MM.1S (cell line): ENCODE measurements at regions not wholly inside any gene's neighbourhood (a gene's known extent, or its start where the extent isn't known, plus 50 kb on each side); places are given as distances from the start of the nearest gene placed in this dataset.

ENCODE experiments used
- DNase-seq: peaks from one replicate; pipeline ENCODE4 v3.0.0-alpha.2; 2015
- H2AFZ ChIP-seq: fragments of 300-600 bp; sonication (generic); 2 replicates; pipeline ENCODE4 v1.6.0; 2016; ENCODE audit warnings: antibody characterized with exemption, low read length
- H3F3A ChIP-seq: fragments of 300-600 bp; sonication (generic); 2 replicates; pipeline ENCODE4 v1.6.1; 2016; ENCODE audit warnings: mild to moderate bottlenecking, antibody characterized with exemption, low read length, moderate library complexity, mixed read lengths; ENCODE audit not compliant: insufficient read depth
- H3K27ac ChIP-seq: fragments of 300-600 bp; sonication (generic); 2 replicates; pipeline ENCODE4 v1.5.1; 2016; ENCODE audit warnings: mild to moderate bottlenecking, low read length
- H3K27me3 ChIP-seq: fragments of 300-600 bp; sonication (generic); replicated peaks from 2 replicates; pipeline ENCODE4 v1.6.0; 2016; ENCODE audit warnings: low read length; ENCODE audit not compliant: insufficient read depth
- H3K36me3 ChIP-seq: fragments of 300-600 bp; sonication (generic); replicated peaks from 2 replicates; pipeline ENCODE4 v1.6.1; 2016; ENCODE audit warnings: mild to moderate bottlenecking, low read length, mixed read lengths; ENCODE audit not compliant: insufficient read depth
- H3K4me1 ChIP-seq: fragments of 300-600 bp; sonication (generic); 2 replicates; pipeline ENCODE4 v1.6.1; 2016; ENCODE audit warnings: low read length, mixed read lengths
- H3K4me2 ChIP-seq: fragments of 300-600 bp; sonication (generic); 2 replicates; pipeline ENCODE4 v1.6.0; 2016; ENCODE audit warnings: low read depth, low read length
- H3K4me3 ChIP-seq: fragments of 300-600 bp; sonication (generic); 2 replicates; pipeline ENCODE4 v1.5.1; 2016; ENCODE audit warnings: low read length, mixed read lengths
- H3K79me2 ChIP-seq: fragments of 300-600 bp; sonication (generic); 2 replicates; pipeline ENCODE4 v1.6.1; 2016; ENCODE audit warnings: mixed run types, low read length, mixed read lengths
- H3K9ac ChIP-seq: fragments of 300-600 bp; sonication (generic); 2 replicates; pipeline ENCODE4 v1.6.1; 2016; ENCODE audit warnings: low read length, mixed read lengths
- H3K9me2 ChIP-seq: fragments of 300-600 bp; sonication (generic); replicated peaks from 2 replicates; pipeline ENCODE4 v1.6.1; 2016; ENCODE audit warnings: mild to moderate bottlenecking, low read length, mixed read lengths; ENCODE audit not compliant: insufficient read depth
- H3K9me3 ChIP-seq: fragments of 300-600 bp; sonication (generic); replicated peaks from 2 replicates; pipeline ENCODE4 v1.6.1; 2016; ENCODE audit warnings: mild to moderate bottlenecking, low read length, mixed read lengths; ENCODE audit not compliant: insufficient read depth
- H4K20me1 ChIP-seq: fragments of 300-600 bp; sonication (generic); 2 replicates; pipeline ENCODE4 v1.6.1; 2016; ENCODE audit warnings: mild to moderate bottlenecking, low read length, moderate library complexity, mixed read lengths; ENCODE audit not compliant: insufficient read depth
- EZH2 ChIP-seq: fragments of 300-600 bp; sonication (generic); optimal IDR thresholded peaks from 2 replicates; pipeline ENCODE3; 2017; ENCODE audit warnings: low read depth, mild to moderate bottlenecking, antibody characterized with exemption, low read length, mixed read lengths
- EZH2phosphoT487 ChIP-seq: fragments of 300-600 bp; sonication (generic); IDR thresholded peaks from 2 replicates; pipeline ENCODE4 v1.6.1; 2018; ENCODE audit warnings: antibody characterized with exemption, low read length
- TF ChIP-seq, protein P1 (sequence below): fragments of 300-600 bp; sonication (generic); IDR thresholded peaks from 2 replicates; pipeline ENCODE4 v1.5.1; 2016; ENCODE audit warnings: antibody characterized with exemption, low read length, mixed read lengths

DNA sequence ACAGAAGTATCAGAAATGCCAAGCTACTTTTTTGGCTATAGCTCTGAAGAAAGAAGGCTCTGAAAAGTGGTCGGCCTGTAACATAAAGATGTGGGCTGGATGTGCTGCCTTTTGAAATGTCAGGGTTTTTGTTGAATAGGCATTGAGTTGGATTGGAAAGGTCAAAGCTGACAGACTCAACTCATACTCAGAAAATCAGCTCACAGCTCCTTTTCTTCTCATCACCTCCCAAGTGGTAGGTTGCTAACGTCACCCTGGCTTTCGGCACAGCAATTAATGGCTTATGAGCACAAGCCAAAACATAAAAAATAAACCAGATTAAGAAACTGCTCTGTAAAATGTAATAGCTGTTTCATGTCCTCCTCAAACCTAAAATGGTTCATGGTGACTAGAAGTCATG, 68.3 kb downstream of the KCNF1 start:
- Histone ChIP-seq H3K4me1 (no peaks in the 10 kb centered on the region), H3K79me2 (no peaks in the 10 kb centered on the region), H3K9ac (no peak overlapping the region), H3K27ac (no peak overlapping the region), H4K20me1 (no peaks in the 10 kb centered on the region), H3K4me3 (no peak overlapping the region), H3K9me2 (no peaks in the 10 kb centered on the region), H3K4me2 (no peak overlapping the region), H2AFZ (no peak overlapping the region), H3K27me3 (no peaks in the 10 kb centered on the region; the same call in 1 of the 2 replicates), H3F3A (no peaks in the 10 kb centered on the region), H3K36me3 (no peaks in the 10 kb centered on the region), H3K9me3 (no peaks in the 10 kb centered on the region)
- DNase-seq, result no peak
- TF ChIP-seq, protein P1, sequence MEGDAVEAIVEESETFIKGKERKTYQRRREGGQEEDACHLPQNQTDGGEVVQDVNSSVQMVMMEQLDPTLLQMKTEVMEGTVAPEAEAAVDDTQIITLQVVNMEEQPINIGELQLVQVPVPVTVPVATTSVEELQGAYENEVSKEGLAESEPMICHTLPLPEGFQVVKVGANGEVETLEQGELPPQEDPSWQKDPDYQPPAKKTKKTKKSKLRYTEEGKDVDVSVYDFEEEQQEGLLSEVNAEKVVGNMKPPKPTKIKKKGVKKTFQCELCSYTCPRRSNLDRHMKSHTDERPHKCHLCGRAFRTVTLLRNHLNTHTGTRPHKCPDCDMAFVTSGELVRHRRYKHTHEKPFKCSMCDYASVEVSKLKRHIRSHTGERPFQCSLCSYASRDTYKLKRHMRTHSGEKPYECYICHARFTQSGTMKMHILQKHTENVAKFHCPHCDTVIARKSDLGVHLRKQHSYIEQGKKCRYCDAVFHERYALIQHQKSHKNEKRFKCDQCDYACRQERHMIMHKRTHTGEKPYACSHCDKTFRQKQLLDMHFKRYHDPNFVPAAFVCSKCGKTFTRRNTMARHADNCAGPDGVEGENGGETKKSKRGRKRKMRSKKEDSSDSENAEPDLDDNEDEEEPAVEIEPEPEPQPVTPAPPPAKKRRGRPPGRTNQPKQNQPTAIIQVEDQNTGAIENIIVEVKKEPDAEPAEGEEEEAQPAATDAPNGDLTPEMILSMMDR, result no peak
- TF ChIP-seq EZH2, result no peak
- TF ChIP-seq EZH2phosphoT487, result no peak

DNA sequence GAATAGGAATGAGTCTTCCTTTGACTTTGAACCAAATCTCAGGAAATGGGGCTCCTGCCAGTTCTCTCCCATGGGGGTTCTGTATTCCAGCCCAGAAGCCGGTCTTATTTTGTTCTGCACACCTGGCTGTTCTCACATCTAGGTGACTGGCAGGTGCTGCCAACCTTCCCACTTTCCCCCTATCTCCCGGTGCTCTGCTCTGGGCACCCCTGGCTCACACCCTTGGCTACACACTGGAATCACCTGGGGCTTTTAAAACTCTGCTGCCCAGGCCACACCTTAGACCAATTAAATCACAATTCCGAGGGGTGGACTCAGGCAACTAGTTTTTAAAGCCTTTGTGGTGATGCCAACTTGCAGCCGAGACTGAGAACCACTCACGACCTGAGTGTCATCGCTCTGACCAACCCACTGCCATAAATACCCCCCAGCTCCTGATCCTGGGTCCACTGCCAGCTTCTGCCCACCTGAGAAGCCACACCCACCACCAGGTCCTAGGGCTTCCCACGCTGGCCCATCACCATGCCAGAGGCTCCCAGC, 69.2 kb downstream of the KCNF1 start:
- Histone ChIP-seq H3K27me3 (no peaks in the 10 kb centered on the region; the same call in 1 of the 2 replicates), H3K4me1 (no peaks in the 10 kb centered on the region), H3K36me3 (no peaks in the 10 kb centered on the region), H3K4me2 (no peak overlapping the region), H3K9me2 (no peaks in the 10 kb centered on the region), H3K79me2 (no peaks in the 10 kb centered on the region), H3F3A (no peaks in the 10 kb centered on the region), H3K9ac (no peak overlapping the region), H2AFZ (no peak overlapping the region), H3K27ac (no peak overlapping the region), H4K20me1 (no peaks in the 10 kb centered on the region), H3K9me3 (no peaks in the 10 kb centered on the region), H3K4me3 (no peak overlapping the region)
- DNase-seq, result no peak
- TF ChIP-seq EZH2, result no peak
- TF ChIP-seq, protein P1, result no peak
- no peak for TF ChIP-seq EZH2phosphoT487

DNA sequence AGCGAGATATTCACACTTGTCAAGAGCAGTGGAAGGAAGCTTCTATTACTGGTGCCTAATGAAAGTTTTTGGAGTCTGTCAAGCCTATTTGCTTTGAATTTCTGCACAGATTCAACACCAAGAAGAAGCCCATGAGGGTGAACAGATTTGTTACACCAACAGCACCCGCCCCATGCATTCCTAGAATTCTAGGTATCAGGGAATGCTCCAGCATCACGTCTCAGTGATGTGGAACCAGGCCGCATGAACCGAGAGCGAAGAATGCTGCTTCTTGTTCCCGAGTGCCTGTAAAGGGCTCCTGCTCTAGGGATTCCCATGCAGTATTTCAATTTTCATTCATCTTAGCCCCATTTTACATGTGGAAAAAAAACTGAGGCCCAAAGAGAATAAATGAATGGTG, 69.7 kb downstream of the KCNF1 start:
- H3K27me3 ChIP-seq, result no peaks in the 10 kb centered on the region; the same call in 1 of the 2 replicates
- H3K27ac ChIP-seq, result no peak overlapping the region
- no peak for DNase-seq
- no peak for TF ChIP-seq EZH2
- TF ChIP-seq, protein P1, result no peak
- no peak for TF ChIP-seq EZH2phosphoT487
- no peak overlapping the region for H3K9ac ChIP-seq
- no peaks in the 10 kb centered on the region for H3K9me3 ChIP-seq
- no peaks in the 10 kb centered on the region for H3K9me2 ChIP-seq
- H4K20me1 ChIP-seq, result no peaks in the 10 kb centered on the region
- H3F3A ChIP-seq, result no peaks in the 10 kb centered on the region
- H3K4me1 ChIP-seq, result no peaks in the 10 kb centered on the region
- H3K4me3 ChIP-seq, result no peak overlapping the region
- H2AFZ ChIP-seq, result no peak overlapping the region
- no peaks in the 10 kb centered on the region for H3K79me2 ChIP-seq
- no peaks in the 10 kb centered on the region for H3K36me3 ChIP-seq
- H3K4me2 ChIP-seq, result no peak overlapping the region
